ENCODE measurements at regions not wholly inside any gene's neighbourhood (a gene's known extent, or its start where the extent isn't known, plus 50 kb on each side); places are given as distances from the start of the nearest gene placed in this dataset.

DNA sequence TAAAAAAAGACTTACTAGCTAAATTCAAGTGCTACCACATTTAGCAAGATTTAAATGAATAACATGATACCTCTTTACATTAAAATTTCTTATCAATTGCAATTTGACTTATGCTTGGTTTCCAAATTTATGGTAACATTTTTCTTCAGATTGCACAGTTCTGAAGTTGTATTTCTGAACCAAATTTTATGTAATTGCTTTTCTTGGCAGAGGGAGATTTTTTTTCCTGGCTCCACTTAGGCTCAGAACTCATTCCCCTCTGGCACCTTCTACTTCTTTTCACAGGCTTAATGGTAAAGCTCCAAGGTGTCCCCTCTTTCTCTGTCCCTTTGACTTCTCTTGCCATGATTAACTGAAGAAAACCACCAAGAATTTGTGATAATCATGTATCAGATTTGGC lies 99.8 kb upstream of the TMTC1 start:
- Histone ChIP-seq H3K79me2 (ENCODE audit: insufficient read depth, low read length) (no peaks in the 10 kb centered on the region), H3K9me3 (ENCODE audit: insufficient read depth, low read depth, low read length) (no peaks in the 10 kb centered on the region), H3K4me2 (ENCODE audit: low read depth, low read length, poor library complexity, severe bottlenecking) (no peak overlapping the region), H2AFZ (ENCODE audit: low read length) (no peak overlapping the region), H4K20me1 (ENCODE audit: insufficient read depth, low read length, poor library complexity, severe bottlenecking) (no peaks in the 10 kb centered on the region), H3K4me1 (ENCODE audit: insufficient read depth, low read length, poor library complexity, severe bottlenecking) (no peaks in the 10 kb centered on the region), H3F3A (ENCODE audit: low read depth) (no peaks in the 10 kb centered on the region), H3K27me3 (ENCODE audit: insufficient read depth, low read length, poor library complexity, severe bottlenecking) (no peaks in the 10 kb centered on the region), H3K4me3 (ENCODE audit: low read length, poor library complexity, severe bottlenecking) (no peak overlapping the region), H3K9ac (ENCODE audit: low read depth, low read length, poor library complexity, severe bottlenecking) (no peak overlapping the region), H3K36me3 (ENCODE audit: insufficient read depth, low read length) (no peaks in the 10 kb centered on the region), H3K9me2 (replicated peaks; ENCODE audit: low read depth, low read length) (no peaks in the 10 kb centered on the region)
- TF ChIP-seq, protein P1, sequence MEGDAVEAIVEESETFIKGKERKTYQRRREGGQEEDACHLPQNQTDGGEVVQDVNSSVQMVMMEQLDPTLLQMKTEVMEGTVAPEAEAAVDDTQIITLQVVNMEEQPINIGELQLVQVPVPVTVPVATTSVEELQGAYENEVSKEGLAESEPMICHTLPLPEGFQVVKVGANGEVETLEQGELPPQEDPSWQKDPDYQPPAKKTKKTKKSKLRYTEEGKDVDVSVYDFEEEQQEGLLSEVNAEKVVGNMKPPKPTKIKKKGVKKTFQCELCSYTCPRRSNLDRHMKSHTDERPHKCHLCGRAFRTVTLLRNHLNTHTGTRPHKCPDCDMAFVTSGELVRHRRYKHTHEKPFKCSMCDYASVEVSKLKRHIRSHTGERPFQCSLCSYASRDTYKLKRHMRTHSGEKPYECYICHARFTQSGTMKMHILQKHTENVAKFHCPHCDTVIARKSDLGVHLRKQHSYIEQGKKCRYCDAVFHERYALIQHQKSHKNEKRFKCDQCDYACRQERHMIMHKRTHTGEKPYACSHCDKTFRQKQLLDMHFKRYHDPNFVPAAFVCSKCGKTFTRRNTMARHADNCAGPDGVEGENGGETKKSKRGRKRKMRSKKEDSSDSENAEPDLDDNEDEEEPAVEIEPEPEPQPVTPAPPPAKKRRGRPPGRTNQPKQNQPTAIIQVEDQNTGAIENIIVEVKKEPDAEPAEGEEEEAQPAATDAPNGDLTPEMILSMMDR (conservative IDR thresholded peaks at IDR 0.05; ENCODE audit: low read length) = no peak
- TF ChIP-seq EZH2phosphoT487 (IDR thresholded peaks at IDR 0.05; ENCODE audit: borderline replicate concordance) = no peak

DNA sequence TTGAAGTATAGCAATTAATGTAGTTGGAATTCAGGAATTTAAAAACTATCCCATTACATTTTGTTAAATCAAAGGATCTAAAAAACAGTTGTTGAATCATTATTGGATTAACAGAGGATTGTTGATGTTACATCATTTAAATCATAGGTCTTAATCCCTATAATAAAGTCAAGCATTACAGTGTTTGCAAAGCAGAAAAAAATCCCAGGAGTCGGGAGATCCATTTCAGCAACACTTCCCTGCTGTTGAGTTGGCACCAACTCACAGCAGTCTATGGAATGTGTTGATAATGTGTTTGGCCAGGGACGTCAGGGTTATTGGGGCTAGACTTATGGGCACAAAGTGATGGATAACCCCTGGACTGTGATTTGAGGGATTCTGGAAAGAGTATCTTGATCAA lies 99.1 kb upstream of the TMTC1 start:
- H4K20me1 ChIP-seq (ENCODE audit: insufficient read depth, low read length, poor library complexity, severe bottlenecking) = no peaks in the 10 kb centered on the region
- H3K4me3 ChIP-seq (ENCODE audit: low read length, poor library complexity, severe bottlenecking) = no peak overlapping the region
- H3K9me3 ChIP-seq (ENCODE audit: insufficient read depth, low read depth, low read length) = no peaks in the 10 kb centered on the region
- H3F3A ChIP-seq (ENCODE audit: low read depth) = no peaks in the 10 kb centered on the region
- no peak overlapping the region for H3K4me2 ChIP-seq (ENCODE audit: low read depth, low read length, poor library complexity, severe bottlenecking)
- H3K4me1 ChIP-seq (ENCODE audit: insufficient read depth, low read length, poor library complexity, severe bottlenecking) = no peaks in the 10 kb centered on the region
- no peaks in the 10 kb centered on the region for H3K27me3 ChIP-seq (ENCODE audit: insufficient read depth, low read length, poor library complexity, severe bottlenecking)
- no peak overlapping the region for H2AFZ ChIP-seq (ENCODE audit: low read length)
- H3K79me2 ChIP-seq (ENCODE audit: insufficient read depth, low read length) = no peaks in the 10 kb centered on the region
- H3K9me2 ChIP-seq (replicated peaks; ENCODE audit: low read depth, low read length) = no peaks in the 10 kb centered on the region
- H3K36me3 ChIP-seq (ENCODE audit: insufficient read depth, low read length) = no peaks in the 10 kb centered on the region
- TF ChIP-seq EZH2phosphoT487 (IDR thresholded peaks at IDR 0.05; ENCODE audit: borderline replicate concordance) = no peak
- TF ChIP-seq, protein P1 (conservative IDR thresholded peaks at IDR 0.05; ENCODE audit: low read length) = no peak
- no peak overlapping the region for H3K9ac ChIP-seq (ENCODE audit: low read depth, low read length, poor library complexity, severe bottlenecking)

- H3K4me1 ChIP-seq (ENCODE audit: insufficient read depth, low read length, poor library complexity, severe bottlenecking) = no peaks in the 10 kb centered on the region
- H3K36me3 ChIP-seq (ENCODE audit: insufficient read depth, low read length) = no peaks in the 10 kb centered on the region
- no peak overlapping the region for H2AFZ ChIP-seq (ENCODE audit: low read length)
- no peaks in the 10 kb centered on the region for H3F3A ChIP-seq (ENCODE audit: low read depth)
- no peaks in the 10 kb centered on the region for H4K20me1 ChIP-seq (ENCODE audit: insufficient read depth, low read length, poor library complexity, severe bottlenecking)
- no peaks in the 10 kb centered on the region for H3K9me2 ChIP-seq (replicated peaks; ENCODE audit: low read depth, low read length)
- no peak overlapping the region for H3K4me2 ChIP-seq (ENCODE audit: low read depth, low read length, poor library complexity, severe bottlenecking)
- TF ChIP-seq EZH2phosphoT487 (IDR thresholded peaks at IDR 0.05; ENCODE audit: borderline replicate concordance) = no peak
- TF ChIP-seq, protein P1 (conservative IDR thresholded peaks at IDR 0.05; ENCODE audit: low read length) = no peak
- no peaks in the 10 kb centered on the region for H3K79me2 ChIP-seq (ENCODE audit: insufficient read depth, low read length)
- no peak overlapping the region for H3K9ac ChIP-seq (ENCODE audit: low read depth, low read length, poor library complexity, severe bottlenecking)
- H3K27me3 ChIP-seq (ENCODE audit: insufficient read depth, low read length, poor library complexity, severe bottlenecking) = no peaks in the 10 kb centered on the region
- no peaks in the 10 kb centered on the region for H3K9me3 ChIP-seq (ENCODE audit: insufficient read depth, low read depth, low read length)
- no peak overlapping the region for H3K4me3 ChIP-seq (ENCODE audit: low read length, poor library complexity, severe bottlenecking)
Observed at GRCh38 chr12:29880987-29881386, 97.2 kb upstream of the TMTC1 start.

All from Loucy (cell line).